ENCODE measurements at regions not wholly inside any gene's neighbourhood (a gene's known extent, or its start where the extent isn't known, plus 50 kb on each side); places are given as distances from the start of the nearest gene placed in this dataset.
"Not testable (repeated sequence)": the region's sequence is repeated elsewhere in the genome, so short reads cannot be mapped to it uniquely, and the experiment has no call there.

GRCh38 chr7:85914437-85914836 lies 727.6 kb upstream of the SEMA3D start:
- no peak for TF ChIP-seq ZFX (IDR thresholded peaks at IDR 0.05; ENCODE audit: borderline replicate concordance)
- TF ChIP-seq CTCF (IDR thresholded peaks at IDR 0.05): no peak

DNA sequence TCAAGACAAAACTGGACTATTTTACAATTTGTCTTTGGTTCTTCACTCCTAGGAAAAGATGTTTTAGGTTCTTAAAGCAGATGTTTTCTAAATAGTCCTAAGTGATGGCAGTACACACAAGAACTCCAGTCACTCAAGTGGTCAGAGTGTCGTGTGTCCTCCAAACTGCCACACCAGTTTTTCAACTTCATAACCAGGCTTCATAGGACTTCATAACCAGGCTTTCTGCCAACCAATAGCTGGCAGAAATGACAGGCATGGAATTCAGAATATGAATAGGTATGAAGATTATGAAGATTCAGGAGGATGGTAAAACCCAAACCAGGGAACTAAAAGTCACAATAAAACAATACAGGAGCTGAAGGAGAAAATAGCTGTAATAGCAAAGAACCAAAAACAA lies 721.2 kb upstream of the SEMA3D start:
- TF ChIP-seq ZFX (IDR thresholded peaks at IDR 0.05; ENCODE audit: borderline replicate concordance): no peak
- no peak for TF ChIP-seq CTCF (IDR thresholded peaks at IDR 0.05)
- no peak overlapping the region for H3K27ac ChIP-seq

More at GRCh38 chr7:85914437-85914836, 727.6 kb upstream of the SEMA3D start:
- H3K27ac ChIP-seq: no peak overlapping the region

- no peak overlapping the region for H3K27ac ChIP-seq
- no peak for TF ChIP-seq ZFX (IDR thresholded peaks at IDR 0.05; ENCODE audit: borderline replicate concordance)
- TF ChIP-seq CTCF (IDR thresholded peaks at IDR 0.05): no peak
These were observed 711.1 kb upstream of the SEMA3D start for GRCh38 chr7:85897967-85898366.

DNA sequence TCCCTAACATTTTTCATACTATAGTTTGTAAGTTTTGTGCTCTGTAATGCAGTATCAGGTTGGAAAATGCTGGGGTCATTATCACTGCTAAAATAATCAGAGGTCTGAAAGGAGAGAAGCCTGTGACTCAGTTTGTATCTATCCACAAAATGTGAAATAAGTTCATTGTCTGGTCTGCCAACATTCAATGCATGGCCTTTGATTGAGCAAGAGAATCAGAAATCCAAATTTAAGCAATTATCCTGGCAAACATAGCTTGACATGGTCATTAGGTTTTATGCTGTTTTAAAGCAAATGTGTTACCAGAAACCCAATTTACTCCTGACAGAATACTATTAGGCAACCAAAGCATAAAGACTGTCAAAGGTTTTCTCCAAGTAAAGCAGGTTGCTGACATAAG lies 709.7 kb upstream of the SEMA3D start:
- TF ChIP-seq CTCF (IDR thresholded peaks at IDR 0.05): no peak
- no peak for TF ChIP-seq ZFX (IDR thresholded peaks at IDR 0.05; ENCODE audit: borderline replicate concordance)
- no peak overlapping the region for H3K27ac ChIP-seq

DNA sequence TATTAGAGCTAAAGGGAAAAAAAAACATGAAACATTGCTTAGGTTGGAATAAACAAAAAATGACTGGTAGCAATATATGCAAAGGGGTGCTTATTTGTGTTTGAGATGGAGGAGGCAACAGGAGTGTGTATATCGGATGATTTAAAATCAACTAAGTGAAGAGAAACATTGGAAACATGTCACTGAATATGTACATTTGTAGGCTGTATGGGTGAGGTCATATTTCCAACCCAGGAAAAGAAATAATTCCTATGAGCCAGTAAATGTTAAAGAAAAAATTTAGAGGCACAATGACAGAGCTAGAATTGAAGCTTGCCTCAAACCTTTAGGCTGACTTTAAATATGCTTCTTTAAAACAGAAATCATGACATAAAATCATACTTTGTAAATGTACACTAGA lies 709.0 kb upstream of the SEMA3D start:
- no peak for TF ChIP-seq CTCF (IDR thresholded peaks at IDR 0.05)
- H3K27ac ChIP-seq: no peak overlapping the region

GRCh38 chr7:85891900-85892299 lies 705.0 kb upstream of the SEMA3D start:
- not testable (repeated sequence) for H3K27ac ChIP-seq

GRCh38 chr7:85890244-85890811 lies 703.5 kb upstream of the SEMA3D start:
- TF ChIP-seq CTCF (IDR thresholded peaks at IDR 0.05) (peak; percentile 84), ZFX (IDR thresholded peaks at IDR 0.05; ENCODE audit: borderline replicate concordance) (no peak)

GRCh38 chr7:85887133-85887532 lies 700.3 kb upstream of the SEMA3D start:
- TF ChIP-seq ZFX (IDR thresholded peaks at IDR 0.05; ENCODE audit: borderline replicate concordance): no peak
- TF ChIP-seq CTCF (IDR thresholded peaks at IDR 0.05): no peak
- no peak overlapping the region for H3K27ac ChIP-seq

More at GRCh38 chr7:85890244-85890811, 703.5 kb upstream of the SEMA3D start:
- H3K27ac ChIP-seq: no peak overlapping the region
